GM19452 (cell line): ENCODE measurements at regions not wholly inside any gene's neighbourhood (a gene's known extent, or its start where the extent isn't known, plus 50 kb on each side); places are given as distances from the start of the nearest gene placed in this dataset.

Source experiments
- ATAC-seq: cut with Tn5 transposase; IDR thresholded peaks from one replicate; pipeline ENCODE4 v1.9.1; 2021; ENCODE audit not compliant: unreplicated experiment

DNA sequence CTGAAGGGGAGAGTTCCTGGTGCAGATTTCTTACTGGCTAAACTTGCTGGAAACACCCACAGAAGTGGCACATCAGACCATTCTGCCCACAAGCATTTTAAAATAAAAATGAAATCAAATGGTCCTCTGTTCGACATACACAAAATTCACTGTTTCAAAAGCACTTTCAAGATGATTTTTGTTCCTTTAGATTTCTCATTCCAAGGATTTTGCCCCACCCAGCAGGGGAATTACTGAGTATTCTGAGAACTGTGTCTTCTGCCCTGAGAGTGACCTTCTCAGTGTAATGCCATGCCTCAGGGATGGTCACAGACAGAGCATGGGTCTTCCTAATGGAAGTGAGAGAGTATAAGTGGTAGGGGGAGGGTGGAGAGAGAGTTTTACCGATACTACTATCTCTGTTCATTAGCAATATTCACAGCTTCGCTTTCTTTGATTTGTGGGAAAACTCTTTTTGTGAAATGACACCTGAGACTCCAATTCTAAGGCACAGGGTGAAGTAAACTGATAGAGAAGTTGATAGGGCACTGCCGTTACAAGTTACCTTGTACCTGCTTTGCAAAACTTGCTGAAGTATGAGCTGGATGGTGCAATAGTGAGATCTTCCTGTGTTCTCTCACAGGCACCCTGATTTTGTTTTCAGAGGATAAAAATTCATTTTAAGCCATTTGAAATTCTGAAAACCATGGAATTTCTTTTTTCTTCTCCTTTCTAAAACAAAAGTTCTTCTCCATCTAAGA, 95.8 kb upstream of the CD180 start:
- no peak for ATAC-seq

- no peak for ATAC-seq
Measured at GRCh38 chr5:67291671-67292070, 95.1 kb upstream of the CD180 start.

DNA sequence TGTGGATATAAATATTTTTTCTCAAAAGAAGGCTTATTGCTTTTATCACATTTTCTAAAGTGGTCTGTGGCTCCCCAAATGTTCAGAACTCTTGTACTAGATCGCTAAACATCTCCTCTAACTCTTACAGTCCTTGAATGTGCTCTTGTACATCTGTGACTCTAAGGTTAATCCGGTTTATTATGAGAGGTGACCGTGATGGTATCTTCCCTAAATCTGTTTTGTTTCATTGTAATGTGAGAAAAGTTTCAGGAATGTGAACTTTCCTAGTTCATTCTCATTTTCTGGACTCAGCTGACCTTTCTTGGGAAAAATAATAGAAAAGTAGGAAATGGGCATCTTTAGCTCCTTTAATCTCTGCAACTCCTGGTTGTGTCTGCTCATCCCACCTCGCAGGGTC, 94.5 kb upstream of the CD180 start:
- no peak for ATAC-seq

DNA sequence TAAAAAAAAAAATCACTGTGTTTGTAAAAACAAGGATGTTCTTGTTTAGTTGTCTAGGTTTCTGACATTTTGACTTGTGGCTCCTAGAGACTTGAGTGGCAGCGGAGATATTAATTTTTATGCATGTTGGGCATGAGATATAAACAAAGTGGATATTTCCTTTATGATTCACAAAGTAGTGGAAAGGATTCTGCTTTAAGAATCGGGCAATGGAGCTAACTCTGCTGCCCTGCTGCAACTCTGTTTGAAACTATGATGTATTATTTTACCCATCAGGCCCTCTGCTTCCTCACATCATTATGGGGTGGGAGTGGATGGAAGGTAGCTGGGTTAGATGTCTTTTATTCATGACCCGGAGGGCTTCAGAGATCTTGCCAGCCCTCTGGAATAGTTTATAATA, 94.1 kb upstream of the CD180 start:
- ATAC-seq = no peak

DNA sequence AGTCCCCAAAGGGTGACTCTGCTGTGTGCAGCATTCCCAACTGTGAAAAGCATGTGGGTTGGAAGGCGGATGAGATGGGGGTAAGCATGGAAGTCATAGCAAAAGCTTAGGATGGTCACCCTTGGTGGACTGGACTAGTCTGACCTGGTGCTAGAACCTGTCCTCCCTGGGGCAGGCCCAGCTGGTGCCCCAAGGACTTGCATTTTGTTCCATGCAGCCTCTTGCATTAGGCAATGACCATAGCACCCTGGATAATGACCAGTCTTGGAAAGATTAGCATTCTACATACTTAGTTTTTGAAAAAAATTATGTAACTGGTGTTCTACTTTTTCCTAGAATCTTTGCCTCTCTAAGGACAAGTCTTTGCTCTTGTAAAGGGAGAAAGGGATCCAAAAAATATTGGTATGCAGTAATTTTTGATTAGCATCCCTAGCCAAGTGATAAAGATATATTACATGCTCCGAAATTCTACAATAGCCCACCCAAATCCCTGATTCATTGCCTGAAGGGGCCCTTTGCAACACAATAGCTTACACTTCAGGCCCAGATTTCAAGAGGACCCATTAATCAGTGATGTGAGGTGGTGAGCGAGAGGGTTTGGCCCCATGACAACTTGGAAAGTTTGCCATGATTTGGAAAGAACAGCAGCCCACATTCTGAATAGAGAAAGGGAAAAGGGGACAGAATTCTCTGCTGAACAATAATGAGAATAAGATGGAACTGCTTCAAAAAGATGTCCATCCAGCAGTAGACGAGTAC, 93.3 kb upstream of the CD180 start:
- ATAC-seq = no peak

DNA sequence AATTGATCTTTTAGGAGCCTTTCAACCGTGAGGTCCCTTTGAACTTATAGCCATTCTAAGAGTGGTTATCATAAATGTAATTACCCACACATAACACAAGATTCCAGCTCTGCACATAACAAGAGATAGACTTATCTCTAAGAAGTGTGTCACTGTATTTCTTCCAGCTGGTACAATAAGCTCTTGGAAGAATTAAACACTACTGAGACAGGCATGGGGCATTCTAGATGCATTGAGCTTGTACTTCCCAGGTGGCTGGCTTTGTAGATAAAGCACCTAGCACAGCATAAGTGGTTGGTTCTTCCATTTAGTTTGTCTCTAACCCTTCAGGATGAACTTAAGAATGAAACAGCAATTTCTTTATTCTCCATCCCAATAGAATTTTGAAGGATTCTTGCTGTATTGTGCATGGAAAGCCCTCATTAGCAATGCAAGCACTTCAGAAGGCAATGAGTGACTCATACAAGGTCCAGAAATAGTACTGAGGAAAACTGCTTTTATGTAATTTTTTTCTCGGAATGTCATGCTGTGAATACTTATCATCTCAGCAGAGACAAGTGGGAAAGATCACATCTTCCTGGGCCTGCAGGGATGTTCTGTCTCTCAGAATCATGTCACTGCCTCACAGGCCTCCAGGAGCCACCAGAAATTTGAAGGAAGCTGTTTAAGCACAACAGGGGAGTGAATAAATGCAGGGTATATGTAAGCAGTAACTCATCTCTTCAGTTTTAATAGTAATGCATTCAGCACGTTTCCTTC, 91.1 kb upstream of the CD180 start:
- no peak for ATAC-seq

GRCh38 chr5:67286006-67286405, 89.4 kb upstream of the CD180 start:
- no peak for ATAC-seq

DNA sequence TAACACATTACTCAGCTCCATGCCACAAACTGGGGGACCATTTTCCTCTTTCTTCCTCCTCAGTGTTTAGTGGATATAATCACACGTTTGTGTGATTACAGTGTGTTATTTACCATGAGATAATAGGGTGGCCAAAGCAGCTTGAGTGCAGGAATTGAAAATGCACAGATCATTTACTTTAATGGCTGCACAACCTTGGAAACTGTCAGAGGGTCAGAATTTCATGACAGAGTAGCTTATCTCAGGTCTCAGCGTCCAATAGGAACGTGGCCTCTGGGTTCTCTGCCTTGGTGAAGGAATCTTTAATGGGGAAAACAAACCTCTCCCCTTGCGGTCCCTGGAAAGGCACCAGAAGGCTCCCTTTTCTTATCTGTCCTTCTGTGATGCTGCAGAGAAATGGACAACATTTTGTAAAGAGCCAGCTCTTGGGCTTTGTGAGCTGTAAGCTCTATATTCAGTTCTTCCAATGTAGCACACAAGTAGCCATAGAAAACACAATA, 87.4 kb upstream of the CD180 start:
- no peak for ATAC-seq

GRCh38 chr5:67283275-67283987, 86.8 kb upstream of the CD180 start:
- no peak for ATAC-seq

DNA sequence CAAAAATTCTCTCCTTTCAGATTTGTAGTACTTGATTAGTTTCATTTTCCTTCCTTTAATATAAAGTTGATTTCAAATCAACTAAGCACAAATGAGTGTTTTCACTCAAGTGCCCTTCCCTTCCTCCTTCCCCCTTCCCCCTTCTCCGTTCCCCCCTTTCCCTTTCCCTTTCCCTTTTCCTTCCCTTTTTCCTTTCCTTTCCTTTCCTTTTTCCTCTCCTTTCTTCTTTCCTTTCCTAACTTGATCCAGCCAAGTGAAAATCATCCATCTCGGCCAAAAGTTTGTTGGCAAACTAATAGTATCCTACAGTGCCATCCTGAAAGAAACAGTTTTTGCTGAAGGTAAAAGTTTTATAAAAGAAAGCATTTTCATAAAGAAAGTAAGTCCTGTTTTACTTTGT, 85.3 kb upstream of the CD180 start:
- no peak for ATAC-seq

- ATAC-seq = no peak
Measured at GRCh38 chr5:67273689-67274356, 77.2 kb upstream of the CD180 start.

DNA sequence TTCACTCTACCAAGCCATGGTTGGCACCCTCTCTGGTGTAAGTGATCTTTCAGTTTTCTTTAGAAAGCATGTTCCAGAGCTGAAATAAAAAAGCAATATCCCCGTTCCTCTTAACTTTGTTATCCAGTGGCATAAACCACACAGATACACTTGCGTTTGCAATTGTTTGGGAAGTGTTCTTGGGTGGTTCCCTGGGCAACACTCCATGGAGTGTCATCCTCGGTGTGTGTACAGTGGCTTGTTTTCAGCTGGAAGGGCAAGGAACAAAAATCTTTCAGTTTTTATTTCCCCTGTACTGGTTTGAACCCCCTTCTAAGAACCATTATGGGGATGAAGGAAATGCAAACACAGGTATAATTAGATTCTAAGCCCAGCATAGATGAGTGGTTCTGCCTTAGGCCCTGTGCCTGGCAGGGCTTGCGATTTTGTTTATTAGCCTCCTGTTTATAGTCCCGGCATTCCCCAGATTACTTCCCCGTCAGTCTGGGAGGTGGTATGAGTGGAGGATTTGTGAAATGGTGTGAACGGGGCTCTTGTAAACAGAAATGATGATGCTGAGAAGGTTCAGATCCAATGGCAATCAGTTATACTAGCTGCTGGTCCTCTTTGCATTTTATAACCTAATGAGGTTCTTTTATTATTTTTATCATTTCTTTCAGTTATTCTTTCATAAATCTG, 76.0 kb upstream of the CD180 start:
- no peak for ATAC-seq

GRCh38 chr5:67268231-67269021, 71.8 kb upstream of the CD180 start:
- no peak for ATAC-seq

GRCh38 chr5:67267512-67268216, 71.1 kb upstream of the CD180 start:
- no peak for ATAC-seq

DNA sequence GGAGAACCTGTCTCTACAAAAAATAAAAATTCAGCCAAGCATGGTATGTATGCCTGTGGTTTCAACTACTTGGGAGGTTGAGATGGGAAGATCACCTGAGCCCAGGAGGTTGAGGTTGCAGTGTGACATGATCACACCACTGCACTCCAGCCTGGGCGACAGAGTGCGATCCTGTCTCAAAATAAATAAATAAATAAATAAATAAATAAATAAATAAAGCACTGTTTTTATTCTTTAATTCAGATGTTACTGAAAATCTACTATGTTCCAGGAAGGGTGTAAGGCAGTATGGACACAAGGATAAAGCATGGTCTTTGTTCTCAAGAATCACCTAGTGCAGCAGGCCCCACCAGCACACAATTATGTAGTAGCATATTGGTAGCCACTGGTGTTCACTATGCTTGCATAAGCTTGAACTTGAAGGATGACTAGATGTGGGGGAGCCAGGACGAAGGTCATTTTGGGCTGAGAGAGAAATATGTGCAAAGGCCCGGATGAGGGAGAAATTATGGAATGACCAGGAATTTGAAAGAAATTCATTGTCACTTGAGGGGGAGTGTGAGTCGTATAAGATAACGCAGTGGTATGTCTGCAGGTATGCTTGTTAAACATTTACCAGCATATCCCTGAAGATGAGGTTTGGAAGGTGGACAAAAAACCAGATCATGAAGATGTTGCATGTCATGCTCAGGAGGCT, 70.2 kb upstream of the CD180 start:
- no peak for ATAC-seq

- ATAC-seq = no peak
Measured at GRCh38 chr5:67265951-67266350, 69.4 kb upstream of the CD180 start.

- ATAC-seq = no peak
Measured at GRCh38 chr5:67263656-67264408, 67.2 kb upstream of the CD180 start.
